ENCODE measurements at regions not wholly inside any gene's neighbourhood (a gene's known extent, or its start where the extent isn't known, plus 50 kb on each side); places are given as distances from the start of the nearest gene placed in this dataset.

GRCh38 chr11:115897707-115898106 lies 393.5 kb upstream of the CADM1 start:
- TF ChIP-seq POLR2A (IDR thresholded peaks at IDR 0.05) (no peak), CTCF (IDR thresholded peaks at IDR 0.05 in 4 of 5, conservative IDR thresholded peaks at IDR 0.05 in 1 of 5) (no peak)

All from gastrocnemius medialis (tissue), 4 donors.